GM13977 (cell line): ENCODE measurements at regions not wholly inside any gene's neighbourhood (a gene's known extent, or its start where the extent isn't known, plus 50 kb on each side); places are given as distances from the start of the nearest gene placed in this dataset.

Experiments
- DNase-seq: peaks from one replicate; pipeline ENCODE4 v3.0.0; 2012; ENCODE audit warnings: low spot score
- CTCF ChIP-seq: IDR thresholded peaks from 2 replicates; pipeline ENCODE4 v1.5.1; 2012; ENCODE audit warnings: mild to moderate bottlenecking, control low read depth; ENCODE audit not compliant: insufficient read depth; ENCODE audit errors: extremely low read depth, missing control alignments
- in situ Hi-C: fragments of 300-500 bp; cut with MboI; formaldehyde crosslinking; loops from one replicate; pipeline ENCODE4 v1.12.0; 2022; ENCODE audit warnings: low sequenced_read_pairs, low pct_unique_long_range_greater_than_20kb, mixed read lengths, inconsistent platforms; ENCODE audit not compliant: unreplicated experiment

GRCh38 chr5:144864118-144864517 lies 693.4 kb downstream of the KCTD16 start:
- in situ Hi-C loops = no loop called here
- no peak for DNase-seq
- TF ChIP-seq CTCF = no peak

- no peak for DNase-seq
- in situ Hi-C loops = no loop called here
- no peak for TF ChIP-seq CTCF
These were observed 686.8 kb downstream of the KCTD16 start for GRCh38 chr5:144857454-144857853.

GRCh38 chr5:144844086-144844485 lies 673.4 kb downstream of the KCTD16 start:
- no peak for TF ChIP-seq CTCF
- DNase-seq = no peak
- in situ Hi-C loops = no loop called here

- no peak for TF ChIP-seq CTCF
- in situ Hi-C loops = no loop called here
- DNase-seq = no peak
These were observed 661.7 kb downstream of the KCTD16 start for GRCh38 chr5:144832416-144832815.

- no peak for DNase-seq
- TF ChIP-seq CTCF = no peak
- in situ Hi-C loops = no loop called here
These were observed 661.0 kb downstream of the KCTD16 start for GRCh38 chr5:144831650-144832049.

GRCh38 chr5:144822503-144822902 lies 651.8 kb downstream of the KCTD16 start:
- no peak for TF ChIP-seq CTCF
- in situ Hi-C loops = no loop called here
- no peak for DNase-seq

GRCh38 chr5:144820278-144820677 lies 649.6 kb downstream of the KCTD16 start:
- no peak for DNase-seq
- in situ Hi-C loops = no loop called here

More at GRCh38 chr5:144820278-144820677, 649.6 kb downstream of the KCTD16 start:
- no peak for TF ChIP-seq CTCF
